Hippocampal formation (tissue), 2 donors: ENCODE measurements at regions not wholly inside any gene's neighbourhood (a gene's known extent, or its start where the extent isn't known, plus 50 kb on each side); places are given as distances from the start of the nearest gene placed in this dataset.
"Not testable (repeated sequence)": the region's sequence is repeated elsewhere in the genome, so short reads cannot be mapped to it uniquely, and the experiment has no call there.

Experiments
- DNase-seq, 2 donors: peaks; one replicate each; lab custom pipeline; 2025; lab: John Stamatoyannopoulos, UW

DNA sequence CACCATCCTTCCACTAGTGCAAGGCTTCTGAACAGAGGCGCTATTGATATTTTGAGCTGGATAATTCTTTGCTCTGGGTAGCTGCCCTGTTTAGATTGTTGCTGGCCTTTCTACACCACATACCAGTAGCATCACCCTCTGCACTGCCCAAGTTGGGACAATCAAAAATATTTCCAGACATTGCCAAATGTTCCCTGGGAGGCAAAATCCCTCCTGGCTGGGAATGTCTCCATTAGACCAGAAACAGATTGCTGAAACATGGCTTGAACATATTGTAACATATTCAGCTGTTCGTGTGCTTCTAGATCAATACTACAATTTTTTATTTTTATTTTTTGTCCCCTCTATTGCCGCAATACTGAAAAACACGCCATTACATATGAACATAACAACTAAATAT, 174.6 kb downstream of the ABCA8 start:
- DNase-seq, result no peak

DNA sequence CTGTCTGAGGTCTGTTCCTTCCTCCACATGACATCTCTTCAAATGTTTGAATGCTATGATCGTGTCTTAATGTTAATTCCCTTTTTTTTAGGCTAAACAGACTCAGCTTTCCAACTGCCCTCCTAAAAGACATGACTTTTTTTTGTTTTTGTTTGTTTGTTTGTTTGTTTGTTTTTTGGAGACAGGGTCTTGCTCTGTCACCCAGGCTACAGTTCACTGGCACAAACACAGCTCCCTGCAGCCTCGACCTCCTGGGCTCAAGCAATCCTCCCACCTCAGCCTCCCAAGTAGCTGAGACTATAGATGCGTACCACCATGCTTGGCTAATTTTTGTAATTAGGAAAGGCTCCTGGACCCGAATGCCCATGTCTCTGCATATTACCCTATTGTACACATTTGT, 176.5 kb downstream of the ABCA8 start:
- DNase-seq, result no peak

DNA sequence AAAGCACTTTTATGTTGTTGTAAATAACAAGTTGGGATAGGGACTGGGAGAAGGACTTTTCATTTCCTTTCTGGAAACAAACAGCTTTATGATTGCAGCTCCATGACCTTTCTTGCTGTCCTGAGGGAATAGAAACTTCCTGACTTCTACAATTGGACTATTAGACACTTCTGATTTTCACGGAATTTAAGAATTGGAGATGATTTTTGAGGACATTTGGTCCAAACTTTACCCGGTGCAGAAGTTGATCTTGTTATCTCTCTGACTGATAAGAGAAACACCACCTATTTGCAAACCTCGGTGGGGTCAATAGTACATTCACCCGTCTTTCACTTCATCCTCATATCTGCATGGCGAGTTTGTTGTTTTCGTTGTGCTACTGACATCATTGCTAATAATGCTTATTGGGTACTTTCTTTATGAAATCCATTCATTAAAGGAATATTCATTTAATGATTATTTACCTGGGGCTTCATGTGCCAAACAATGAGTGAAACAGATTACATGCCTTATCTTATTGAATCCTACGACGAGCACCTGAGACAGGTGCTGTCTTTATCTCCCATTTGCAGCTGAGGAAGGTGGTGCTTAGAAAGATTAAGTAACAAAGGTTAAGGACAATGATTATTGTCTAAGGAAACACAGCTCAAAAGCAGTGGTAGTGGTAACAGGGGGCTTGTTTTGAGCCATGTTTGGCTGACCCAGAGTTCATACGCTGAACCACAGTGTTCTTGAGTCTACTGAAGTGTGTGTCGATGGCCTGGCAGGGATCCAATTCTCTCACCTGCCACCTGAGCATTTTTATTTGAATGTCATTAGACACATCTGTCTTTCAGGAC, 176.9 kb upstream of the FAM20A start:
- peak in 1 of 2 donors; percentile 77 for DNase-seq

DNA sequence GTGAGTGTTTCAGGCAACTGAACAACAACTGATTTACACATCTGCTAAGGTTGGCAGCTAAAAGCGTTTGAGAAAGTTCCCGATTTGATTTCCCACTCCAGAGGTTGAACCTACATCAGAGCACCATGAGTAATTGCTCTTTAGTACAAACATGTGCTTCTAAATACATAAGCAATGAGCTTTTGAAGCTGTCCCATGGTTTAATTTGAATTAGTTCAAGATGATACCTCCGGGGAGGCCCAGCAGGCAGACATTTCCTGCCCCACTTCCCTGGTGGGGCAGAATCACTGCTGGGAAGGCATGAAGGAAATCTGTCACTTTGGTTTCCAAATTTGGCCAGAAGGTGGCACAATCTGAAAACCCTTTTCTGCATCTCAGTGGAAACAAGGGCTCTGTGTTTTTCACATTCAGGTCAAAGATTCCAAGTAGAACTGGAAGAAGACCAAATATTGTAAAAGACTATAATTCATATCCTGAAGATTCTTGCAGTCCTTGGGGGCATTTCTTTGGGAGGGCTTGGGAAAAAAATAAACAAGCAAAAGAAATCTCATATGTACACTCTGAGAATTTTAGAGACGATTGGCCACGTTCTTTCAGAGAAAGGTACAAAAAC, 176.2 kb upstream of the FAM20A start:
- peak; percentile 60 to 80 for DNase-seq

DNA sequence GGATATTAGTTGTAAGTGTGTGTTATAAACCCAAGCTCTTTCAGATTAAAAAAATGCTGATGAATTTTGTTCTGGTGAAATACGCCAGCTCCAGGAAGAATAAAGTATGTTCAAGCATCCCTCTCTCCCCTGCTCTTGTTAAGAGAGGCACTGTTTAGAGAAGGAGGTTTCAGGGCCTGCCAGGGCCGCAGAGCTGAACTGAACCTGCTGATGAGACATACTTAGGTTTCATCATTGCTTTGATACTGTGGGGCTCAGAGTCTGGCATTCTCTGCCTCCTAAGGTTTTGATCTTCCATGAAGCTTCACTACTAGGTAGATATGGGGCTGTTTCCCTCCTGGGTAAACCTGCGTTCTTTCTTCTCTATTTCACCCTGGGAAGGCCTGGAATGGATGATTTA, 175.3 kb upstream of the FAM20A start:
- no peak for DNase-seq

DNA sequence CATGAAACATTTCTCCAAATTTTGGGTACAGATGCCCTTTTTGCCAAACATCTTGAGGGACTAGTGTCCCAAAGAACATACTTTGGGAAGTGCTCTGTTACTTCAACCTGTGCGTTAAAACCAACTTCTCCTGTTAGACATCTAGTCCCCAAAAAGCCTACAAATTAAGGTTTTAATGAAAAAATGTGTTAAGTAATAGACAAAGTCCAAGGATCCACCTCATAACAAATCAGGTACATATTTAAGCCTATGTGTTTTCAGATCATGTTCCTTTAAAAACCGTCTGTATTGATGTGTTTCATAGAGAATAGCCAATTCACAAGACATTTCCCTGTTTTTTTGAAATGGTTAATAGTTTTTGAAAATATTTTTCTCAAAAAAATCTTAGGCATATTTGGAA, 174.8 kb upstream of the FAM20A start:
- DNase-seq, result no peak

DNA sequence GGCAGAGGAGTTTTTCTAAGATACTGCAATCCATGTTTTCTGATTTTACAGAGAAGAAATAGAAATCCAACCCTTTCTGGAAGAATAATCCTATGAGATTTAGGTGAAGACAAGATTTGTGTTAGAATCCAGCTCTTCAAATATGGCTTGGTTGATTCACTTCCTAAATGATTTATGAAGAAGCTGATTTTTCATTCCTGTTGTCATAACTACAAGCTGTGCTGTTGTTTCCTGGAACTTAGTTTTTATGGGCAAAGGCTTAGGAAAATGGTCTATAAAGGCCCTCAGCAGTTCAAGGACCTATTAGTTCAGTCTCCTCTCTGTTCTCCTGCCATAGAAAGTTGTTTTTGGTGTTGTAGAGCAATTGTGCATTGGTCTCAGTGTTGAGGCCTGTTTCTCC, 174.2 kb upstream of the FAM20A start:
- DNase-seq, result no peak

DNA sequence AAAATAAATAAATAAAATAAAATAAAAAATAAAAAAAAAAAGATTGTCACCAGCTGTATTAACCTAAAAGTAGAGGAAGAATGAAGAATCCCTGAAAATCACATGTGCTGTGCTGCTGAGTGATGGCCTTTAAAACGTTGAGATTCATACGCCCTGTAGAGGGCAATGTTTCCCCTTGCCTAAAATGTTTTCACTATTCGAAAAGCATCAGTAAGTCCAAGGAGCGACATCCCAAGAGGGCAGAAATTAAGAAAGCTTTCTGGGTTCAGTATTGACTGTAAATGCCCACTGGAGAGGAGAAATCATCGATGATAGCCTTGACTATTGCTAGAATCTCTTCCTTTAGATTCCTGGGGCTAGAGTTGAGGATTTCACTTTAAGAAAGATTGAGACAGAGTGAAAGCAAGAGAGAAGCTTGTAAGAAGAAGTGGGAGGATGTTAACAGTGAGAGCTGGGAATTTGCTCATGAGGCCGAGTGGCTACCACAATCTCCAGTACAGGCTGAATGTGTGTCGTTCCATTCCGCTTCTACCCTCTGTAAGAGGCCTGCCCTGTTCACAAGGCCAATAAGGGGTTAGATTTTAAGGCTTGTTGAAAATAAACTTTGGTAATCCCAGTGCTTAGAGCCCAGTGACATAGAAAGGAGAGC, 170.8 kb upstream of the FAM20A start:
- DNase-seq, result peak; percentile 15 to 79

DNA sequence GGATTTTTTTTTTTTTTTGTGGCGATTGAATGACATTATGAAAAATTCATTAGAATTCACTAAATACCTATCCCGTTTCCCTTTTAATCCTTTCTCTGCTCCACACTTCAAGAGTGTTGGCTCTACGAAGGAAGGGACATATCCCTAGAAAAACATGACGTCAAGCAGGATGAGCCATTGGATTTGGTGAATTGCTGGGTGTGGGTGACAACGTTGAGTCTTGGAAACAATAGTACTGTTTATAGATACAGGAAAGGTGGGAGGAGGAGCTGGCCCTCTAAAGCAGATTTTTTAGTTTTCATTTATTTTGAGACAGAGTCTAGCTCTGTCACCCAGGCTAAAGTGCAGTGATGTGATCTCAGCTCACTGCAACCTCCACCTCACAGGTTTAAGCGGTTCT, 167.6 kb upstream of the FAM20A start:
- DNase-seq, result no peak

DNA sequence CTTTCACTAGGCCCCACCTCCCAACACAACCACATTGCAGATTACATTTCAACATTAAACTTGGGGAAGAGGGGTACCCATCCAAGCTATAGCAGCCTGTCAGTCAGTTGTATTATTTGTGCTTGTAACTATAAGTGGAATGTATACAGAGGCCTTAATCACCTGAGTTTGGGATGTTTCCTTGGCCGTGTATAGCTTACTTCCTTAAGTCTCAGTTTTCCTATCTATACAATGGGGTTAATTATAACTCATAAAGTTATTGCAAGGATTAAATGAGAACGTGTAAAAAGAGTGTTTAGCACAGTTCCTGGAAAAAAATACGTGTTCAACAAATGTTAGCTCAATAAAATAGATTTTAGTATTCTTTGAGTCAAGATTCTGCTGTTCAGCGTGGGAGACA, 165.5 kb upstream of the FAM20A start:
- no peak for DNase-seq

DNA sequence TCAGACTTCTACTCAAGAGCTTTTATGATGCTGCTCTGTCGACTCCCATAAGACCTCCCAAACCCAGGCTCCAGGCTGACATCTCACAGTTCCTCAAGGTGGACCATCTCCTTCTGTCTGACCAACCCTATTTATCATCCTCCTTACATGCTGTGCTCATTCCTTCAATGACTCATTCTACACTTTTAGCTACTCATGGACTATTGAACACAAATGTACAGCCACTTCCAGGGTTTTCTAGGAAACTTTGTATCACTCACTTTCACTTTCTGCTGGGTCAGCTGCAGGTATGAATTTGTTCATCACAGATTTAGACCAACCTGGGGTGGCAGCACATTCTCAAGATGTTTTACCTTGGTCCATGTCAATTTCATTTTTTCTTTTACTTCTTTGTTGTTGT, 162.4 kb upstream of the FAM20A start:
- no peak for DNase-seq

DNA sequence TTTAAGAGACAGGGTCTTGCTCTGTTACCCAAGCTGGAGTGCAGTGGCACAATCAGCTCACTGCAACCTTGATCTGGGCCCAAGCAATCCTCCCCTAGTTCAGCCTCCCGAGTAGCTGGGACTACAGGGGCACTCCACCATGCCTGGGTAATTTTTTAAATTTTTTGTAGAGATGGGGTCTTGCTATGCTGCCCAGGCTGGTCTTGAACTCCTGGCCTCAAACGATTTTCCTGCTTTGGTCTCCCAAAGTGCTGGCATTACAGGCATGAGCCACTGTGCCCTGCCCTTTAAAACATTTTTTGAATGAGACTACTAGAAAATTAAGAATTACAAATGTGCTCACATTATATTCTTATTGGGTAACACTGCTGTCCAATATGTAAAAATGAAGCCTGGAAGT, 161.7 kb upstream of the FAM20A start:
- DNase-seq, result no peak

DNA sequence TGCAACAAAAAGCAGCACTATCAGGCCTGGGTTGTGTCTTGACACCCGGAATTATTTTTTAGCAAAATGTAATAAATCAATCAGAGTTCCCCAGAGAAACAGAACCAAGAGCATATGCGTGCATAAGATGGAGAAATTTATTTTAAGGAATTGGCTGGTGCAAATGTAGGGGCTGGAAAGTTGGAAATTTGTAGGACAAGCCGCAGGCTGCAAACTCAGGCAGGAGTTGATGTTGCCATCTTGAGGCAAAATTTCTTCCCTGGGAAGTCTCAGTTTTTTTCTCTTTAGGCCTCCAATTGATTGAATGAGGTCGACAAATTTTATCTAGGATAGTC, 158.9 kb upstream of the FAM20A start:
- no peak for DNase-seq

DNA sequence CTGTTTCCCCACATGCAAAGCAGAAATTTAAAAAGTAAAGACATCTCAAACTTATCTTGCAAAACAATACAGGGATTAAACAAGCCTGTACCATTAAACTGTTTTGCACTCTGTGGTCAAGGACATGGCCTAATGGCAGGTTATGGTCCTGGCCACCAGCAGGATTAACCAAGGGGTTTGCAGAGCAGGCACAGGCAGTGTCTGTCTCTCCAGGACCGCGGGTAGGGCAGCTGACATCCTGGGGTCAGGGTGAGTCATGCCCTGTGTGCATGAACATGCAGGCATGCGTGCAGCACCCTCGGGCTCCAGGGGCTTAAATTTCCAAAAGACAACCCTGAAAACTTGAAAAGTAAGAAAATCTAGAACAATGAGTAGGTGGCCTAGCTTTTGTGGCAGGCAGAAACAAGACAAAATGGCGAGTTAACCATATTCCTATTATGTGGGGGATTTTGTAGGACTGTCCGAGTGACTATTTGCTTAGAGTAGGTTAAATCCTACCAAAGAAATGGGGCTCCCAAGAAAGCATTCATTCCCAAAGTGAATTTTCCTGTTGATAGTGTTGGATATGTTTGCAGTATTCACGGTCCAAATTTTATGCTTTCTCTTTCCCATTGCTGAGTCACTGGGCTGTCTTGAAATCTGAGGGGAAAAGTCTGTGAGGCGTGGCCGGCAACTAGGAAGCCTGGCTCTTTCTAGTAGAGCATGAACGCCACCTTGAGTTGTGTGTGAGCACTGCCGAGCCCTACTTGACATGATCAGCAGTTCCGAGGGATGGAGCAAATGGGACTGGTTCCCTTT, 158.4 kb upstream of the FAM20A start:
- peak; percentile 80 to 88 for DNase-seq

DNA sequence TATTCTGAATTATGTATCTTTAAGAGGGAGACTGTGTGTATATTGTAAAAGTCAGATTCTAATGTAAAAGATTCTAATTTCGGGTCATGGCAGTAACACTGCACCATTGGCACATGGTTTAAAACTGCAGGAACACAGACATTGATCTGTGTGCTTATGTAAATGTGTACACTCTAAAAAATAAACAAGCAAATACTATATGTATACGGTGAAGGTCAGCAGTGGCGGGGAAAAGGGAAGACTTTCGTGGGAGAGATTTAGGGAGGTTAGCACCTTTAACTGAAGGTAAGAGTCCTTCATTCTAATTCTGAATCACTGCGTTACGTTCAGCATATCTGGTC, 157.8 kb upstream of the FAM20A start:
- DNase-seq, result no peak

DNA sequence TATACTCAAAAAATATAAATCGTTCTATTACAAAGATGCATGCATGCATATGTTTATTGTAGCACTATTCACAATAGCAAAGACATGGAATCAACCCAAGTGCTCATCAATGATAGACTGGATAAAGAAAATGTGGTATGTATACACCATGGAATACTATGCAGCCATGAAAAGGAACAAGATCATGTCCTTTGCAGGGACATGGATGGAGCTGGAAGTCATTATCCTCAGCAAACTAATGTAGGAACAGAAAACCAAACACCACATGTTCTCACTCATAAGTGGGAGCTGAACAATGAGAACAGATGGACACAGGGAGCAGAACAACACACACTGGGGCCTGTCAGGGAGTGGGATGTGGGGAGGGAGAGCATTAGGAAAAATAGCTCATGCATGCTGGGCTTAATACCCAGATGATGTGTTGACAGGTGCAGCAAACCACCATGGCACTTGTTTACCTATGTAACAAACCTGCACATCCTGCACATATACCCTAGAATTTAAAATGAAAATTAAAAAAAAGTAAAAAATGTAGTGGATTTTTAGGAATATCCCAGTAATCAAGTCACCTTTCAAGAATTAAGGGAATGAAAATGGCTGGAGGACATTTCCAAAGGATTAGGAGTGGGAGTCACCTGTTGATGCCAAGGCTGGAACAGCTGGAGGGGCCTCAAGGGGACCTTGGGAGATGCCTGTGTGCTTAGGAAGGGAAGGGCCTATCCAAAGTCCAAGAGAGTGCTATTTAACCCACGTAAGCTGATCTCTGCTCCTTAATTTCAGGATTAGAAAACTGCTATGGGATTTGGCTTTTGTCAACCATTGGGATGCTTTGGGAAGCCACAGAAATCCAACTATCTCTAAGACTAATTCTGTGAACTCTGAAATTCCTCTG, 156.9 kb upstream of the FAM20A start:
- DNase-seq, result not testable (repeated sequence)

DNA sequence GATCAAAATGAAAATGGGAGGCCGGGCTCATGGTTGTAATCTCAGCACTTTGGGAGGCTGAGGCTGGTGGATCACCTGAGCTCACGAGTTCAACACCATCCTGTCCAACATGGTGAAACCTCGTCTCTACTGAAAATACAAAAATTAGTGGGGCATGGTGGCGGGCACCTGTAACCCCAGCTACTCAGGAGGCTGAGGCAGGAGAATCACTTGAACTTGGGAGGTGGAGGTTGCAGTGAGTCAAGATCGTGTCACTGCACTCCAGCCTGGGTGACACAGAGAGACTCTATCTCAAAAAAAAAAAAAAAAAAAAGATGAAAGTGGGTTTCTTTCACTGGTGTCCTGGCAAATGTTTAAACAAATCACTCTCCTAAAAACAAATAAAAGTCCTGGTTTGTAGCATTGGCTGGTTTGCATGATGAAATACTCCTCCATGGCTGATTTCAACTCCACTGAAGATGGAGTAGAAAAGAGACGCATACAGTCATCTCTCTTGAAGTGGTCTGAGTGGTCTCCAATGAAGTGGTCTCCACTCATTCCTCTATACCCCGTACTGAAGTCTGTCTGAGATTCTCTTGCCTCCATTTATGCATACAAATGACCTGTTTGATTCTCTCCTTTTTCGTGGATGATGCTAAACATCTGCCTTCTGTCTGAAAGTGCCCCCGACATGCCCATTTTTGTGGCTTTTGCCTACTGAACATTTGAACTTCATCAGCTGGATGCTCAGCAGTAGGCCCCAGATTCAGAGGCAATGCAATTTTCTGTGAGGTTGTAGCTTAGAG, 153.0 kb upstream of the FAM20A start:
- DNase-seq, result no peak

DNA sequence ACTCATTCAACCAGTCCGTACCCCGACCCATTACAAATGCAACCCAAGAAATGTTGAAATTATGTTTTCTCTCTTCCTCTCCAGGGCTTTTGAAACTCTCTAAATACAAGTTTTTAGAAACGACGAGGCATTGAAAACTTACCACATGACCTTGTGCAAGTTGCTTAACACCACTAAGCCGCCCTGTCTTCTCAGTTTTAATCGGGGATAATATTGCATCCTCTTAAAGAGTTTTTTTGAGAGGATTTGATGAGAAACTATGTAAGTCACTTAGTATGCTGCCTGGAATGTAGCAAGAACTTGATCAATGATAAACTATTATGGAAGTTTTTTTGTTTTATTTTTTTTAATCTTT, 149.0 kb upstream of the FAM20A start:
- no peak for DNase-seq

DNA sequence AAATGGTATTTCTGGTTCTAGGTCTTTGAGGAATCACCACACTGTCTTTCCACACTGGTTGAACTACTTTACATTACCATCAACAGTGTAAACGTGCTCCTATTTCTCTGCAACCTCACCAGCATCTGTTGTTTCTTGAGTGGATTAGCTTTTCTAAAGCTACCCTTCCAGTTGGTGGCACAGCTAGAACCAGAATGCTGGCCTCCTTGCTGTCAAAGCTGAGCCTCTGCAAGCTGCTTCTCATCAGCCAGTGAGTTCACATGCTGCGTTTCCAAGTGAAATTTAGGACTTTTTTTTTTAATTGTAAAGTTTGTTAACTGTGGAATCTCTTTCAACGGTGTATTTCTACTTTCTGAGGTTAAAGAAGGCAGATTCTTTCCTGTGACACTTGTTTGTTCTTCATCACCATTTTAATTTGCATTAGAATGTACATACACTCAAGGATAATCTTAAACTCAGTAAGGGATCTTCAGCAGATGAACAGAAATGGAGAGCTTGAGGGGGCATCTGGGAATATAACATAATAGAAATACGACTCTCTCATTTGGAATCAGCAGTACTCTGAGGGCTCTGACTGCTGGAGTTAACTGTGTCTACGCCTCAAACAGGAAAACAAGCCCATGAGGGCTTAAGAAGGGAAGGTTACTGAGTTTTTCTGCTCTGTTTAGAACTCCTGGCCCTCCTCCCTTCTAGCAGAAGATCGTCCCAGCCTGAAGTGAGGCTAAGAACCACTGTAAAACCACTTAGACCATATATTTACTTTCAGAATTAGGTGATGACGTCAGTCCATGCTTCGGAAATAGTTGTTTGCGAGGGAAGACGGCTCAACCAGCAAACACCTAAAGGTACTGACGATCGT, 148.4 kb upstream of the FAM20A start:
- DNase-seq, result no peak

DNA sequence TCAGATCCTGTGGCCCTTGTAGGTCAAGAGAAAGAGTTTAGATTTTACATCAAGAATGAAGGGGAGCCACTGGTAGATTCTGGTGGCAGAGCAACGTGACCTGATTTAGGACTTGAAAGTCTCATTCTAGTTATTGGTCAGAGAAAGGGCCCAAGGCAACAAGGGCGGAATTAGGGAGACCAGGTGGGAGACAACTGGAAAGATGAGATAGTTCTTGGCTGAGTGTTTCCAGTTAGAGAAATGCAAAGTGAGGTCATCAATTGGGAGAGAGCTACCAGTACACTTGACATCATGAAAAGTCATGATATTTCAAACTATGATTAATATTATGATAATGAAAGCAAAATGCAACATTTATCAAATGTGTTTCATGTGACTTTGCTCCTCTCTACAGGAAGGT, 147.2 kb upstream of the FAM20A start:
- no peak for DNase-seq
